ENCODE measurements at regions not wholly inside any gene's neighbourhood (a gene's known extent, or its start where the extent isn't known, plus 50 kb on each side); places are given as distances from the start of the nearest gene placed in this dataset.

DNA sequence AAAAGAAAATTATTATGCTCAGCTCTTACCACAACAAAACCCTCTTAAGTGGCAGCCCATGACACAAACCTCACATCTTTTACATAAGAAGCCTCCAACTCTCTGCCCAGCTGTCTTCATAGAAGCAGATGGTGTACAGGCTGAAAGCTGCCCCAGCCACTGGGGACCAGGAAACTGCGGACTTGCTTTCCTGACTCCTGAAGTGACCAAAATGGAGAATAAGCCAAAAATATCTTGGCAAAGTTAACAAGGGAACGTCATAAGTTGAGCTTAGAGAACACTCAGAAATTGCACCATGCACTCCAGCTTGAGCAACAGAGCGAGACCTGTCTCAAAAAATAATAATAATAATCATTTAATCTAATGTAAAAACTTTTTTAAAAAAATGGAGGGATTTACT, 160.3 kb upstream of the CDYL start:
- no peak for DNase-seq (ENCODE audit: low read depth in 2 of 2)

DNA sequence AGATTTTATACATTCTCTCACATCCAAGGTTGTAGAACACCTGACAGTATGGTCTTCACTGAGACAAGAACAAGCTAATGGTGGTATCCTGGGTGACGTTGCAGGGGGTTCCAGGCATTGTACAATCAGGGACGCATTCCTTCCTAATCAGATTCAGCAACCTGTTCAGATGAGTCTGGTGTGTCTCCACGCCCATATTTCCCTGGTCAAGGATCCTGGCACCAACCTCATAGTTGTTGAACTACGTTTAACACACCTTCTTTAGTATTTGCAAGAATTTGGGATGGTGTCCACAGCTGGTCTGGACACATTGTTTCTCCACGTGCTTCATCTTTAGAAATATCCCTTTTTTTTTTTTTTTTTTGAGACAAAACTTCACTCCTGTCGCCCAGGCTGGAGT, 161.0 kb upstream of the CDYL start:
- no peak for DNase-seq (ENCODE audit: low read depth in 2 of 2)

GRCh38 chr6:4614637-4615036, 161.6 kb upstream of the CDYL start:
- no peak for DNase-seq (ENCODE audit: low read depth in 2 of 2)

DNA sequence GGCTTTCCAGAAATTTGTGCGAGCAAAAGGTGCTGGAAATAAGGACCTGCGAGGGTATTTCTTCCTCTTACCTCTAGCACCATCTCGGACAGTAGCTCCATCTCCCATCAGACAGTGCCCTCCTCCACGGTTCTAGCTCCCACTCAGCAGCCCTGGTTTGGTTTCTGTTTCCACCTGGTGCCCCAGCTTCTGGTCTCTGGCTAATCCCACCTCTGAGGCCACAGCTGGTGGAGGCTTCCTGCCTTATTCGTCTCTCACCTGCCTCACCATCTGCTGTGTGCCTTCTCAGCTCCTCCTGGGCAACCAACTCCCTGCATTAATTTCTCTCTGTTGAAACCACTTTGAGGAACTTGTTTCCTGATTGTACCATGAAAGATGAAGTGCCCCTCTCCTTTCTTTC, 162.4 kb upstream of the CDYL start:
- no peak for DNase-seq (ENCODE audit: low read depth in 2 of 2)

DNA sequence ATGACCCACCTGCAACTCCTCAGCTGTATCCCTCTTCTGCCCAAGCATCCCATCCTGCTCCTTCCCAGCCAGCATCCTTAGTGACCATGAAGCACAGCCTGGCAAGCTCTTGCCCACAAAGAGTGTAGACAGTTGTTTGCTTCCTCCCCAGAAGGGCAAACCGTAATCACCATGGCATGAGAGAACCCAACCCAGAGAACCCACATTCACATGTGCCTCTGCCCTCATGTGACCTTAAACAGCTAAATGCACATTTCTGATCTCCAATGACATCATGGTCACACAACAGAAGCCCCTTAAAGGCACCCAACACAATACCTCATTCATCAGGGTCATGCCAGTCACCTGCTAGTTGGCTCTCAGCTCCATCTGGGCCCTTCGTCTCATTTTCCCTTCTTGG, 162.8 kb upstream of the CDYL start:
- no peak for DNase-seq (ENCODE audit: low read depth in 2 of 2)

DNA sequence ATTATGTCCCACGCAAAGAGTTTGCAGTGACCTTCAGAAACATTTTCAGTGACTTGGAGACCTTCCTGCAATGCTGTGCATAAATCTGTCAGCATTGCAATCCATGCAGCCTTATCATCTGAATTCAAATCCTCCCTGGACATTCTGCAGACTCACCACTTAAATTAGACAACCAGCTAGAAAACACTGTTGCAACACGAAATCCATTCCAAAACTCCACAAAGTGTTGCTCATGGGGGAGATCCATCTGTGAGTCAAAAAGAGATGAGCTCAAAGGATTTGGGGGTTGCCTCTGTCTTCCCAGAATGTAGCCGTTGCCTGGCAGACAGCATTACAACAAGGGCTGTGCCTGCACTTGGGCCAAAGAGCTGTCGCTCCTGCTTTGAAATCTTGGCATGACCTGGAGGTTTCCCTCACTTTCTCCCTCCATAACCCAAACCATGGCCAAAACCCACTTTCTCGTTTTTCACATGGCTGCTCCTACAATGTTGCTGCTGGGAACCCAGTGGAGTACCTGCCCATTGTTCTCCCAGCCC, 163.5 kb upstream of the CDYL start:
- peak; percentile 74 for DNase-seq (ENCODE audit: low read depth in 2 of 2)

GRCh38 chr6:4611429-4612129, 164.6 kb upstream of the CDYL start:
- DNase-seq (ENCODE audit: low read depth in 2 of 2): peak; percentile 48 to 49

GRCh38 chr6:4610256-4610655, 165.9 kb upstream of the CDYL start:
- peak; percentile 86 to 87 for DNase-seq (ENCODE audit: low read depth in 2 of 2)

- DNase-seq (ENCODE audit: low read depth in 2 of 2): no peak
Measured at GRCh38 chr6:4608361-4609115, 167.7 kb upstream of the CDYL start.

DNA sequence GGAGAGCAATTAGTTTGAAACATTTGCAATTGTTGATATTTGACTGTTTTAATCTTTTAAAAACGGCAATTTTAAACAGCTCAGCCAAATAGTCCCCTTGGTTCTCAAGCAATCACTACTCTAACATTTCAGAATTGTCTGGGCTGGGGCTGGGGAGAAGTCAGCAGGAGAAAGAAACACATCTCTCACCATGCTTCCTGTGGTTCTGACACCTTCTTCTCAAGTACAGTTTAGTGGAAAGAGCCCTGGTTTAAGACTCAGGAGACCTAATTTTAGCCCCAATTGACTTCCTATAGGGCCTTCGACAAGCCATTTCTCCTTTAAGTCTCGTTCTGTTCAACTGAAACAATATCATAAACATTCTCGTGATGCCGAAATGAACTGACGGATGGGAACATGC, 168.4 kb upstream of the CDYL start:
- no peak for DNase-seq (ENCODE audit: low read depth in 2 of 2)

- peak; percentile 40 to 49 for DNase-seq (ENCODE audit: low read depth in 2 of 2)
Measured at GRCh38 chr6:4606821-4607704, 169.1 kb upstream of the CDYL start.

- no peak for DNase-seq (ENCODE audit: low read depth in 2 of 2)
Measured at GRCh38 chr6:4606016-4606415, 170.2 kb upstream of the CDYL start.

GRCh38 chr6:4603856-4604369, 172.3 kb upstream of the CDYL start:
- no peak for DNase-seq (ENCODE audit: low read depth in 2 of 2)

DNA sequence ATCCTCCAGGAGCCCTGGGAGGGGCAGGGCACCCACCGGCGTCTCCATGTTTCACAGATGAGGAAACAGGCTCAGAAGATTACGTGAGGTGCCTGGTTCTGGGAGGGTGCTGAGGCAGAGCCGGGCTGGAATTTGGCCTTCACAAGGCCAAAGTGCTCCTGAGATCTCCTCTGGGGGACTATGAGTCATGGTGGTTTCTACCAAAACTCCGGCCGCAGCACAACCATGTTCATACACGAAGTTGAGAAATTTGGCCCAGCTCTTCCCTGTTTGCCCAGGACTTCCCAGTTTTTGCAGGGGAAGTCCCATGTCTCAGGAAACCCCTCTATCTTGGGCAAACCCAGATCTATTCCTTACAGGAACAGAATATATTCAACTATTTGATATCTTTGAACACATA, 172.9 kb upstream of the CDYL start:
- peak in 1 of 2 experiments; percentile 45 for DNase-seq (ENCODE audit: low read depth in 2 of 2)

DNA sequence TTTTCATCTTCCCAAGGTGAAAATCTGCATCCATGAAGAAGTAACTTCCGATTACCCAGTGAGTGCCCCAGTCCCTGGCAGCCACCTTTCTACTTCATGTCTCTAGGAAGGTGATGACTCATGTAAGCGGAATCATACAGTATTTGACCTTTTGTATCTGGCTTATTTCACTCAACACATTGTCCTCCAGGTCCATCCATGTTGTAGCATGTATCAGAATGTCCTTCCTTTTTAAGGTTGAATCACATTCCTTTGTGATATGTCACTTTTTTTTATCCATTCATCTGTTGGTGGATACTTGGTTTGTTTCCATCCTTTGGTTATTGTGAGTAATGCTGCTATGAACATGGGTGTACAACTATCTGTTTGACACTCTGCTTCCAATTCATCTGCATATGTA, 176.3 kb upstream of the CDYL start:
- peak; percentile 66 to 70 for DNase-seq (ENCODE audit: low read depth in 2 of 2)

- DNase-seq (ENCODE audit: low read depth in 2 of 2): no peak
Measured at GRCh38 chr6:4598384-4598995, 177.7 kb upstream of the CDYL start.

GRCh38 chr6:4593951-4594350, 182.3 kb upstream of the CDYL start:
- DNase-seq (ENCODE audit: low read depth in 2 of 2): no peak

- DNase-seq (ENCODE audit: low read depth in 2 of 2): no peak
Measured at GRCh38 chr6:4592026-4592425, 184.2 kb upstream of the CDYL start.

- DNase-seq (ENCODE audit: low read depth in 2 of 2): no peak
Measured at GRCh38 chr6:4591218-4591617, 185.0 kb upstream of the CDYL start.

DNA sequence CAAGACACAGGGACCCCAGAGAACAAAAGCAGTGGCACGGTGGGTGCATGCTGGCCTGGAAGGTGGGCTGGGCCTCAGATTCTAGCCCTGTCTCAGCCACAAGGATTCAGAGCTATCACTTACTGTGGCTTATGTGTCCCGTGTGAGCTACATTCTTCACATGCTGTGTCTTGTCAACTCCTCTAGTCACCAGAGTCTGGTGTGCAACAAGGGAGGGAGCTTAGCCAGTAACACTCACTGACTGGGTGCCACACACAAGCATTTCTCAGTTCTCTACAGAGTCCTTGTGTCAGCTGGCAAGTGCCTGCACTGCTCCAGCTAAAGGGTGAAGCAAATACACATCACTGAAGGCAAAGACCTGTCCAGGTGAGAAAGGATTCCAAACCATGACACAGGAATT, 186.9 kb upstream of the CDYL start:
- no peak for DNase-seq (ENCODE audit: low read depth in 2 of 2)

- no peak for DNase-seq (ENCODE audit: low read depth in 2 of 2)
Measured at GRCh38 chr6:4588581-4588980, 187.6 kb upstream of the CDYL start.

GRCh38 chr6:4588163-4588562, 188.0 kb upstream of the CDYL start:
- DNase-seq (ENCODE audit: low read depth in 2 of 2): no peak

Data from fibroblast of skin of left quadriceps (primary cell).